Gastrocnemius medialis (tissue), 4 donors: ENCODE measurements at regions not wholly inside any gene's neighbourhood (a gene's known extent, or its start where the extent isn't known, plus 50 kb on each side); places are given as distances from the start of the nearest gene placed in this dataset.

ENCODE experiments used
- ATAC-seq, 2 donors: fragments of 150-250 bp; one replicate each; pipeline ENCODE4 v1.9.1; 2016
- DNase-seq, 2 donors: peaks; one replicate each; pipeline ENCODE4 v3.0.0-alpha.2; 2019
- H3K27ac ChIP-seq, 4 donors: fragments of 200-600 bp; sonication (generic); 1 replicate in 1 of 4; 2 replicates in 3 of 4; pipeline ENCODE4 v1.5.1; 2016 to 2018; ENCODE audit warnings: mild to moderate bottlenecking in 2 of 4, moderate library complexity in 1 of 4
- H3K27me3 ChIP-seq, 3 donors: fragments of 200-600 bp; sonication (generic) in 2 of 3; 1 replicate in 1 of 3; 2 replicates in 2 of 3; pipeline versions ENCODE4 v1.5.1 to v1.6.0; 2016 to 2019; ENCODE audit warnings: mild to moderate bottlenecking in 1 of 3, moderate library complexity in 1 of 3
- H3K36me3 ChIP-seq, 2 donors: fragments of 200-600 bp; sonication (generic) in 1 of 2; one replicate each; pipeline ENCODE4 v1.5.1; 2017 to 2018
- H3K4me1 ChIP-seq, 2 donors: fragments of 200-600 bp; sonication (generic) in 1 of 2; one replicate each; pipeline ENCODE4 v1.5.1; 2016 to 2017; ENCODE audit warnings: mild to moderate bottlenecking in 2 of 2
- H3K4me3 ChIP-seq, 4 donors: fragments of 200-600 bp; sonication (generic) in 3 of 4; 1 replicate in 1 of 4; 2 replicates in 3 of 4; pipeline ENCODE4 v1.5.1; 2016 to 2019; ENCODE audit warnings: mild to moderate bottlenecking in 2 of 4
- H3K9me3 ChIP-seq, 3 donors: fragments of 200-600 bp; sonication (generic) in 2 of 3; 1 replicate in 1 of 3; 2 replicates in 2 of 3; pipeline ENCODE4 v1.5.1; 2016 to 2019
- CTCF ChIP-seq, 5 experiments: fragments of 450-650 bp in 3 of 5; fragments of 200-600 bp in 2 of 5; sonication (generic) in 2 of 5; IDR thresholded peaks in 4 of 5; conservative IDR thresholded peaks in 1 of 5; 1 replicate in 4 of 5; 2 replicates in 1 of 5; pipeline ENCODE4 v1.5.1; 2016 to 2019; ENCODE audit warnings: antibody characterized with exemption in 5 of 5, mild to moderate bottlenecking in 3 of 5, moderate library complexity in 3 of 5
- POLR2A ChIP-seq, 2 donors: fragments of 450-650 bp; IDR thresholded peaks; one replicate each; pipeline ENCODE4 v1.6.1; 2017; ENCODE audit warnings: antibody characterized with exemption in 2 of 2, mild to moderate bottlenecking in 2 of 2, moderate library complexity in 2 of 2
- in situ Hi-C, 4 donors: fragments of 200-750 bp; cut with MboI; loops; one replicate each; pipeline versions ENCODE4 v1.15.0 to v1.8.0; 2017; ENCODE audit warnings: low sequenced_read_pairs in 4 of 4
- intact Hi-C: fragments of 100-400 bp; cut with DNase I; formaldehyde crosslinking; loops from one replicate; pipeline ENCODE4 v1.15.1; 2023; ENCODE audit warnings: low total_unique reads

DNA sequence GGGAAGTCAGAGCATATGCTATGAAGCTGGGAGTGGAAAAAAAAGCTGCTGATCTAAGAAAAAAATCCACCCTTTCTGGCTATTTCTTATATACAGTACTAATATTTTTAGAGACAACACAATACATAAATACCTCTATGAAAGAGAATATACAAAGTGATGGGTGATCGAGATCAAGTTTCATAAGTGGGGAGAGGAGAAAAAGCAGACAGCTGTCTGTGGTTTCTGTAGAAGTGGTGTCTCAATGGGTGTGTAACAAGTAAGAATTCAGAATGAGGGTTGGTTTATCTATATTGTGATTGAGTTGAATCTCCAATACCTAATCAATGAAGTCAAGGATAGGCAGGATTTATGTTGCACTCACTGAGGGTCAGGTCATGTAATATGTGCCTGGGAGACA lies 191.0 kb downstream of the HNMT start:
- H3K36me3 ChIP-seq = no peaks in the 10 kb centered on the region
- no peaks in the 10 kb centered on the region for H3K4me1 ChIP-seq
- DNase-seq = no peak
- H3K27ac ChIP-seq = no peak overlapping the region
- intact Hi-C loops (no loop called here), in situ Hi-C loops (no loop called here)
- H3K4me3 ChIP-seq = no peak overlapping the region
- TF ChIP-seq POLR2A (IDR thresholded peaks at IDR 0.05) (no peak), CTCF (IDR thresholded peaks at IDR 0.05 in 4 of 5, conservative IDR thresholded peaks at IDR 0.05 in 1 of 5) (no peak)
- no peaks in the 10 kb centered on the region for H3K9me3 ChIP-seq
- no peaks in the 10 kb centered on the region for H3K27me3 ChIP-seq
- no peak for ATAC-seq

- intact Hi-C loops = no loop called here
- H3K27ac ChIP-seq = no peak overlapping the region
- in situ Hi-C loops = no loop called here
- no peaks in the 10 kb centered on the region for H3K36me3 ChIP-seq
- TF ChIP-seq POLR2A (IDR thresholded peaks at IDR 0.05) (no peak), CTCF (IDR thresholded peaks at IDR 0.05 in 4 of 5, conservative IDR thresholded peaks at IDR 0.05 in 1 of 5) (no peak)
- DNase-seq (no peak), ATAC-seq (no peak)
- no peaks in the 10 kb centered on the region for H3K4me1 ChIP-seq
- no peak overlapping the region for H3K4me3 ChIP-seq
- no peaks in the 10 kb centered on the region for H3K27me3 ChIP-seq
- no peaks in the 10 kb centered on the region for H3K9me3 ChIP-seq
Observed at GRCh38 chr2:138157372-138157771, 193.1 kb downstream of the HNMT start.

DNA sequence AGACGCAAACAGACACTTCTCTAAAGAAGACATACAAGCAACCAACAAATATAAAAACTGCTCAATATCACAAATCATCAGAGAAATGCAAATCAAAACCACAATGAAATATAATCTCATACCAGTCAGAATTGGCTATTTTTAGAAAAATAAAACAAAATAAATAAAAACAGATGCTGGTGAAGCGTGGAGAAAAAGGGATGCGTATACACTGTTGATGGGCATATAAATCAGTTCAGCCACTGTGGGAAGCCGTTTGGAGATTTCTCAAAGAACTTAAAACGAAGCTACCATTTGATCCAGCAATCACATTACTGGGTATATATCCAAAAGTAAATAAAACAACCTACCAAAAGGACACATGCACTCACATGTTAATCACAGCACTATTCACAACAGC lies 206.2 kb downstream of the HNMT start:
- TF ChIP-seq POLR2A (IDR thresholded peaks at IDR 0.05) = no peak
- no peak for TF ChIP-seq CTCF (IDR thresholded peaks at IDR 0.05 in 4 of 5, conservative IDR thresholded peaks at IDR 0.05 in 1 of 5)
- Histone ChIP-seq H3K4me1 (no peaks in the 10 kb centered on the region), H3K27ac (no peak overlapping the region), H3K9me3 (no peaks in the 10 kb centered on the region), H3K27me3 (no peaks in the 10 kb centered on the region), H3K36me3 (no peaks in the 10 kb centered on the region), H3K4me3 (no peak overlapping the region)
- intact Hi-C loops = no loop called here
- in situ Hi-C loops = no loop called here
- DNase-seq (no peak), ATAC-seq (no peak)

DNA sequence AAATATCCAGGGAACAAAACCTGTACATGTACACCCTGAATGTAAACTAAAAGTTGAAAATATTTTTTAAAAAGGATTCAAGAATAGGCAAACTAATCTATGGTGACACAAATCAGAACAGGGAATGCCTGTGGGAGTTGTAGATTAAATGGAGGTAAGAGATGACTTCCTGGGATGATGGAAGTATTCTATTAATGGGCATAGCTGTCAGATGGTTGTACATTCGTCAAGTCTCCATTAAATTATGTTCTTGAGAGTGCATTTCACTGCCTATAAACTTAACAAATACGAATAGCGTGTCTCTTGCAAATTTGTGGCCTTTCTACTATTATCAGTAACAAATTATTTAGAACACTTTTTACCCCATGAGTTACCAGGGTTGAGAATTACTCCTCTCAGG lies 207.0 kb downstream of the HNMT start:
- in situ Hi-C loops = no loop called here
- H3K9me3 ChIP-seq = no peaks in the 10 kb centered on the region
- no peaks in the 10 kb centered on the region for H3K27me3 ChIP-seq
- H3K4me3 ChIP-seq = no peak overlapping the region
- H3K36me3 ChIP-seq = no peaks in the 10 kb centered on the region
- H3K27ac ChIP-seq = no peak overlapping the region
- no peak for DNase-seq
- TF ChIP-seq POLR2A (IDR thresholded peaks at IDR 0.05) (no peak), CTCF (IDR thresholded peaks at IDR 0.05 in 4 of 5, conservative IDR thresholded peaks at IDR 0.05 in 1 of 5) (no peak)
- no peaks in the 10 kb centered on the region for H3K4me1 ChIP-seq
- ATAC-seq = no peak
- intact Hi-C loops = no loop called here

DNA sequence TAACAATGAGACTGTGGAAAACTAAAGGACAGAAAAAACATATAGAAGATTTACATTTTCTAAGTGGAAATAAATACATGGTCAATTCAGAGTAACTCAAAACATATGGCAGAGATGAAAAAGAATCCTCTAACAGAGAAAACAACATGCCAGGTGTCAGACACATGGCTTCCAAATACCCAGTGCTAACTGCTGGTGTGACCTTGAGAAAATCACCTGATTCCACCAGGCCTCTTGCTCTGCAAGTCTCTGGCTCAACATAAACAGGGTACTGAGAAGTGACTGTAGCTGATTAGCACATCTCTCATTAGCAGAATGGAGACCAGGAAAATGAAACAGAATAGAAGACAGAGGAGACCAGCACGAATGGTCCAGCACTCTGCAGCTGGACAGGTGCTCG lies 210.8 kb downstream of the HNMT start:
- Histone ChIP-seq H3K27me3 (no peaks in the 10 kb centered on the region), H3K9me3 (no peaks in the 10 kb centered on the region), H3K4me1 (no peaks in the 10 kb centered on the region), H3K4me3 (no peak overlapping the region), H3K36me3 (no peaks in the 10 kb centered on the region), H3K27ac (no peak overlapping the region)
- DNase-seq = no peak
- in situ Hi-C loops (no loop called here), intact Hi-C loops (no loop called here)
- TF ChIP-seq POLR2A (IDR thresholded peaks at IDR 0.05) = no peak
- TF ChIP-seq CTCF (IDR thresholded peaks at IDR 0.05 in 4 of 5, conservative IDR thresholded peaks at IDR 0.05 in 1 of 5) = no peak
- no peak for ATAC-seq
